Keratinocyte (primary cell): ENCODE measurements at regions not wholly inside any gene's neighbourhood (a gene's known extent, or its start where the extent isn't known, plus 50 kb on each side); places are given as distances from the start of the nearest gene placed in this dataset.

Experiments
- DNase-seq: peaks from one replicate; pipeline ENCODE4 v3.0.0-alpha.2; 2011; ENCODE audit warnings: low read depth, missing footprints, low spot score
- FAIRE-seq: peaks from 2 replicates; lab custom pipeline; 2011; peaks lifted over from hg19 to GRCh38; lab: Jason Lieb, UNC
- H2AFZ ChIP-seq: 2 replicates; pipeline ENCODE4 v1.6.0; 2012; ENCODE audit warnings: low read length, control low read depth, inconsistent platforms; ENCODE audit not compliant: control insufficient read depth
- H3K27ac ChIP-seq: 2 replicates; pipeline ENCODE4 v1.5.1; 2011; ENCODE audit warnings: low read length; ENCODE audit not compliant: control insufficient read depth, insufficient read depth
- H3K27me3 ChIP-seq: 3 replicates; pipeline ENCODE4 v1.6.0; 2011; ENCODE audit warnings: low read length; ENCODE audit not compliant: control insufficient read depth, insufficient read depth; ENCODE audit errors: extremely low read depth
- H3K36me3 ChIP-seq, 2 experiments: 2 replicates in 1 of 2; 3 replicates in 1 of 2; pipeline ENCODE4 v1.5.1; 2011; ENCODE audit warnings: low read length in 2 of 2, mild to moderate bottlenecking in 1 of 2; ENCODE audit not compliant: control insufficient read depth in 2 of 2, insufficient read depth in 2 of 2; ENCODE audit errors: extremely low read depth in 1 of 2
- H3K4me1 ChIP-seq: 3 replicates; pipeline ENCODE4 v1.5.1; 2011; ENCODE audit warnings: low read length; ENCODE audit not compliant: control insufficient read depth, insufficient read depth; ENCODE audit errors: extremely low read depth
- H3K4me2 ChIP-seq: 3 replicates; pipeline ENCODE4 v1.6.0; 2011; ENCODE audit warnings: low read depth, low read length; ENCODE audit not compliant: control insufficient read depth, insufficient read depth; ENCODE audit errors: extremely low read depth
- H3K4me3 ChIP-seq, 3 experiments: fragments of 200-600 bp in 1 of 3; sonication (generic) in 1 of 3; 2 replicates in 2 of 3; 3 replicates in 1 of 3; pipeline ENCODE4 v1.5.1; 2011 to 2016; ENCODE audit warnings: low read length in 3 of 3, mild to moderate bottlenecking in 3 of 3, control low read depth in 2 of 3, inconsistent platforms in 1 of 3, low read depth in 1 of 3, mixed read lengths in 1 of 3, mixed run types in 1 of 3, moderate library complexity in 1 of 3; ENCODE audit not compliant: control insufficient read depth in 2 of 3, insufficient read depth in 2 of 3; ENCODE audit errors: extremely low read depth in 1 of 3
- H3K79me2 ChIP-seq: 2 replicates; pipeline ENCODE4 v1.6.0; 2012; ENCODE audit warnings: low read length; ENCODE audit not compliant: control insufficient read depth, insufficient read depth
- H3K9ac ChIP-seq: 3 replicates; pipeline ENCODE4 v1.6.0; 2011; ENCODE audit warnings: low read length; ENCODE audit not compliant: control insufficient read depth, insufficient read depth; ENCODE audit errors: extremely low read depth
- H3K9me1 ChIP-seq: 3 replicates; pipeline ENCODE4 v1.6.0; 2011; ENCODE audit warnings: low read length; ENCODE audit not compliant: control insufficient read depth, insufficient read depth; ENCODE audit errors: extremely low read depth
- H3K9me3 ChIP-seq: 2 replicates; pipeline ENCODE4 v1.5.1; 2012; ENCODE audit warnings: low read depth, low read length; ENCODE audit not compliant: control insufficient read depth
- H4K20me1 ChIP-seq: 3 replicates; pipeline ENCODE4 v1.6.0; 2011; ENCODE audit warnings: low read length; ENCODE audit not compliant: control insufficient read depth, insufficient read depth; ENCODE audit errors: extremely low read depth
- CTCF ChIP-seq, 3 experiments: IDR thresholded peaks in 1 of 3; conservative IDR thresholded peaks in 1 of 3; optimal IDR thresholded peaks in 1 of 3; 2 replicates in 2 of 3; 3 replicates in 1 of 3; pipeline versions ENCODE3 to v1.5.1; 2011; ENCODE audit warnings: low read length in 3 of 3, mild to moderate bottlenecking in 3 of 3, moderate library complexity in 2 of 3, control low read depth in 1 of 3, inconsistent platforms in 1 of 3; ENCODE audit not compliant: insufficient read depth in 2 of 3; ENCODE audit errors: extremely low read depth in 1 of 3
- EZH2 ChIP-seq: IDR thresholded peaks from one replicate; pipeline ENCODE4 v1.6.1; 2012; ENCODE audit warnings: inconsistent platforms, mild to moderate bottlenecking, low read length, moderate library complexity
- dilution Hi-C: fragments of 300-500 bp; cut with MboI; formaldehyde crosslinking; loops from one replicate; pipeline ENCODE4 v1.7.0; 2020; ENCODE audit warnings: low sequenced_read_pairs; ENCODE audit not compliant: extremely low pct_ligation_motif_present

- Histone ChIP-seq H3K4me1 (no peaks in the 10 kb centered on the region), H3K9me1 (no peaks in the 10 kb centered on the region), H4K20me1 (no peaks in the 10 kb centered on the region), H3K36me3 (no peaks in the 10 kb centered on the region), H3K4me3 (no peak overlapping the region), H3K27ac (no peak overlapping the region), H3K9me3 (no peaks in the 10 kb centered on the region), H3K9ac (no peak overlapping the region), H3K27me3 (no peaks in the 10 kb centered on the region), H3K79me2 (no peaks in the 10 kb centered on the region), H2AFZ (no peak overlapping the region), H3K4me2 (no peak overlapping the region)
- DNase-seq (no peak), FAIRE-seq (no peak)
- dilution Hi-C loops: no loop called here
- TF ChIP-seq EZH2 (no peak), CTCF (optimal IDR thresholded peaks at IDR 0.05 in 1 of 3, IDR thresholded peaks at IDR 0.05 in 1 of 3, conservative IDR thresholded peaks at IDR 0.05 in 1 of 3; ENCODE audit: extremely low read depth in 1 of 3, insufficient read depth in 2 of 3, low read length in 3 of 3) (no peak)
Measured at GRCh38 chr4:29121586-29121985, 1598.6 kb upstream of the PCDH7 start.

- H4K20me1 ChIP-seq: no peaks in the 10 kb centered on the region
- TF ChIP-seq CTCF (optimal IDR thresholded peaks at IDR 0.05 in 1 of 3, IDR thresholded peaks at IDR 0.05 in 1 of 3, conservative IDR thresholded peaks at IDR 0.05 in 1 of 3; ENCODE audit: extremely low read depth in 1 of 3, insufficient read depth in 2 of 3, low read length in 3 of 3) (no peak), EZH2 (no peak)
- dilution Hi-C loops: no loop called here
Measured at GRCh38 chr4:29128810-29129209, 1591.4 kb upstream of the PCDH7 start.

More at GRCh38 chr4:29128810-29129209, 1591.4 kb upstream of the PCDH7 start:
- Histone ChIP-seq H3K79me2 (no peaks in the 10 kb centered on the region), H3K4me2 (no peak overlapping the region), H3K36me3 (no peaks in the 10 kb centered on the region), H3K4me1 (no peaks in the 10 kb centered on the region), H3K4me3 (no peak overlapping the region), H3K27me3 (no peaks in the 10 kb centered on the region), H3K9me1 (no peaks in the 10 kb centered on the region), H3K27ac (no peak overlapping the region), H3K9me3 (no peaks in the 10 kb centered on the region), H3K9ac (no peak overlapping the region), H2AFZ (no peak overlapping the region)
- FAIRE-seq (no peak), DNase-seq (no peak)
